ENCODE measurements at regions not wholly inside any gene's neighbourhood (a gene's known extent, or its start where the extent isn't known, plus 50 kb on each side); places are given as distances from the start of the nearest gene placed in this dataset.

DNA sequence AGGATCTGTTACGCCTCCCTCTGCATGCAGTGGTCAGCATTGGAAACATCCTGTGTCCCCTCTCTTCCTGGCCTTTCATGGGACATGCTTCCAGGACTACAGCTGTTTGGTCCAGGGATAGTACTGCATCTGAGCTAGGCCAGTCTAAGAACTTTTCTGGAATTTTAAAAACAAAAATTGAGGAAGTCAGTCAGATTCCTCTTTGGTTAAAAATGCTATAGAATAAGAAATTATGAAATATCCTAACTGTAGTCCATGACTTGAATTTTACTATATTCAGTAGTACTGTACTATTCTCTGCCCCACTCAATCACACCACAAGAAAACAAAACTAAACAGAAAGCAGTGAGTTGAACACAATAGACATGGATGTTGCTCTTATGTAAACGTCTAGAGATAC is 201.0 kb upstream of the CADM1 start:
- no peak for TF ChIP-seq POLR2AphosphoS5 (IDR thresholded peaks at IDR 0.05; ENCODE audit: low read depth, low read length)
- TF ChIP-seq, protein P1, sequence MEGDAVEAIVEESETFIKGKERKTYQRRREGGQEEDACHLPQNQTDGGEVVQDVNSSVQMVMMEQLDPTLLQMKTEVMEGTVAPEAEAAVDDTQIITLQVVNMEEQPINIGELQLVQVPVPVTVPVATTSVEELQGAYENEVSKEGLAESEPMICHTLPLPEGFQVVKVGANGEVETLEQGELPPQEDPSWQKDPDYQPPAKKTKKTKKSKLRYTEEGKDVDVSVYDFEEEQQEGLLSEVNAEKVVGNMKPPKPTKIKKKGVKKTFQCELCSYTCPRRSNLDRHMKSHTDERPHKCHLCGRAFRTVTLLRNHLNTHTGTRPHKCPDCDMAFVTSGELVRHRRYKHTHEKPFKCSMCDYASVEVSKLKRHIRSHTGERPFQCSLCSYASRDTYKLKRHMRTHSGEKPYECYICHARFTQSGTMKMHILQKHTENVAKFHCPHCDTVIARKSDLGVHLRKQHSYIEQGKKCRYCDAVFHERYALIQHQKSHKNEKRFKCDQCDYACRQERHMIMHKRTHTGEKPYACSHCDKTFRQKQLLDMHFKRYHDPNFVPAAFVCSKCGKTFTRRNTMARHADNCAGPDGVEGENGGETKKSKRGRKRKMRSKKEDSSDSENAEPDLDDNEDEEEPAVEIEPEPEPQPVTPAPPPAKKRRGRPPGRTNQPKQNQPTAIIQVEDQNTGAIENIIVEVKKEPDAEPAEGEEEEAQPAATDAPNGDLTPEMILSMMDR (IDR thresholded peaks at IDR 0.05): no peak
- TF ChIP-seq, protein P2, sequence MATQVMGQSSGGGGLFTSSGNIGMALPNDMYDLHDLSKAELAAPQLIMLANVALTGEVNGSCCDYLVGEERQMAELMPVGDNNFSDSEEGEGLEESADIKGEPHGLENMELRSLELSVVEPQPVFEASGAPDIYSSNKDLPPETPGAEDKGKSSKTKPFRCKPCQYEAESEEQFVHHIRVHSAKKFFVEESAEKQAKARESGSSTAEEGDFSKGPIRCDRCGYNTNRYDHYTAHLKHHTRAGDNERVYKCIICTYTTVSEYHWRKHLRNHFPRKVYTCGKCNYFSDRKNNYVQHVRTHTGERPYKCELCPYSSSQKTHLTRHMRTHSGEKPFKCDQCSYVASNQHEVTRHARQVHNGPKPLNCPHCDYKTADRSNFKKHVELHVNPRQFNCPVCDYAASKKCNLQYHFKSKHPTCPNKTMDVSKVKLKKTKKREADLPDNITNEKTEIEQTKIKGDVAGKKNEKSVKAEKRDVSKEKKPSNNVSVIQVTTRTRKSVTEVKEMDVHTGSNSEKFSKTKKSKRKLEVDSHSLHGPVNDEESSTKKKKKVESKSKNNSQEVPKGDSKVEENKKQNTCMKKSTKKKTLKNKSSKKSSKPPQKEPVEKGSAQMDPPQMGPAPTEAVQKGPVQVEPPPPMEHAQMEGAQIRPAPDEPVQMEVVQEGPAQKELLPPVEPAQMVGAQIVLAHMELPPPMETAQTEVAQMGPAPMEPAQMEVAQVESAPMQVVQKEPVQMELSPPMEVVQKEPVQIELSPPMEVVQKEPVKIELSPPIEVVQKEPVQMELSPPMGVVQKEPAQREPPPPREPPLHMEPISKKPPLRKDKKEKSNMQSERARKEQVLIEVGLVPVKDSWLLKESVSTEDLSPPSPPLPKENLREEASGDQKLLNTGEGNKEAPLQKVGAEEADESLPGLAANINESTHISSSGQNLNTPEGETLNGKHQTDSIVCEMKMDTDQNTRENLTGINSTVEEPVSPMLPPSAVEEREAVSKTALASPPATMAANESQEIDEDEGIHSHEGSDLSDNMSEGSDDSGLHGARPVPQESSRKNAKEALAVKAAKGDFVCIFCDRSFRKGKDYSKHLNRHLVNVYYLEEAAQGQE (IDR thresholded peaks at IDR 0.05; ENCODE audit: insufficient read depth in 1 of 2, low read depth in 2 of 2, low read length in 1 of 2): no peak
- no peak for TF ChIP-seq SIN3A (IDR thresholded peaks at IDR 0.05; ENCODE audit: borderline replicate concordance, insufficient read depth, low read depth, low read length)
